AG08395 (cell line): ENCODE measurements at regions not wholly inside any gene's neighbourhood (a gene's known extent, or its start where the extent isn't known, plus 50 kb on each side); places are given as distances from the start of the nearest gene placed in this dataset.
"Not testable (repeated sequence)": the region's sequence is repeated elsewhere in the genome, so short reads cannot be mapped to it uniquely, and the experiment has no call there.

Experiments
- DNase-seq: peaks from one replicate; pipeline ENCODE4 v3.0.0; 2012; ENCODE audit warnings: mixed read lengths, low spot score

GRCh38 chr4:149870008-149870407 lies 54.4 kb upstream of the IQCM start:
- no peak for DNase-seq

- no peak for DNase-seq
These were observed 66.1 kb upstream of the IQCM start for GRCh38 chr4:149881744-149882143.

DNA sequence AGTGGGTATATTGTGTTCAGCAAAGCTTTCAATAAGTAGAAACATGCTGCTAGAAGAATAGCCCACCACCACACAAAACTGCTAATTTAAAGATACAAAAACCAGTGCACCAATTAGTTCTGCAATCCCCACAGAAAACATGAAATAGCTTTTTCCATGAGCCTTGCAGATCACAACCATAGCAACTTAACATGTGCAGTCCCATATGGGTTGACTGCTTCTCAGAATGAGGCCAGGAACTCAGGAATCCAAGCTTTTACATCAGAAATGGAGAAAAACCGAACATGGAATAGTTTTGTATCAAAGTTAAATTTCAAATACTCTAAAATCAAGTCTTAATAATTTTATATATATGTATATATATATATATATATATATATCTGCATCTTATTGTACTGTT lies 66.6 kb upstream of the IQCM start:
- no peak for DNase-seq

GRCh38 chr4:149884046-149884445 lies 68.4 kb upstream of the IQCM start:
- peak; percentile 47 for DNase-seq

GRCh38 chr4:149884529-149885181 lies 69.0 kb upstream of the IQCM start:
- no peak for DNase-seq

DNA sequence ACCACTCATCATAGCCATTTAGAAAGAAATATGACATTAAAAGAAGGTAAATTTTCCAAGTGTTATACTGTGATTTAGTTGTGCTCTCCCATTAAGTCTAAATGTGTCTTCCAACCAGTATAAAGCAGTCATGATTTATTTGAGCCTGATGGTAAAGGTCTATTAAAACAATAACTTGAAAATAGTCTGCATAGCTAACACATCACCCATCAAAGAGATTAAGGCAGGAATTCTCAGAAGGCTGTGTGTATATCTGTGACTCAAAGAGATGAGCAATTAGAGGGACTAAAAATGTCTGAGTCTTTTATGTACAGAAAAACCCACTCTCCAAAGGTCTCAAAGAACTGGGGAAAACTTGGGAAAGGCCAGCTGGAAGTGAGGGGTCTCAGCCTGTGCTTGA lies 70.3 kb upstream of the IQCM start:
- DNase-seq: peak; percentile 81

GRCh38 chr4:149886786-149887490 lies 71.3 kb upstream of the IQCM start:
- no peak for DNase-seq

DNA sequence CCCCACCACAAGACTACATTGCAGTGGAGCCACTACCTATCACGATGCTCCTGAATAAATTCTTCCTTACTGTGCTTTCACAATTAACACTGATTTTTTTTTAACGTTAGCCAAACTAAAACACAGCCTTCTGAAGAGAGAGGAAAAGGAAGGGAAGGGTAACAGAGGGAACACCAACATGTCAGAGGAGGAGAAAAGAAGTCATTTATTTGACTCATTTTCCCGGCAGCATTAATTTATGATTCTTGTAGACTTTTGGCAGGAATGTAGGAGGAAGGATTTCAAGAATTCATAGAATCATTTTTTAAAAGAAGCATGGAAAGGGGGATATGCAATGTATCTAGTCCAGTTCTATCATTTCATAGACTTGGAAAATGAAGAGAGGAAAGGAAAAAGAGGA lies 74.3 kb upstream of the IQCM start:
- DNase-seq: no peak

DNA sequence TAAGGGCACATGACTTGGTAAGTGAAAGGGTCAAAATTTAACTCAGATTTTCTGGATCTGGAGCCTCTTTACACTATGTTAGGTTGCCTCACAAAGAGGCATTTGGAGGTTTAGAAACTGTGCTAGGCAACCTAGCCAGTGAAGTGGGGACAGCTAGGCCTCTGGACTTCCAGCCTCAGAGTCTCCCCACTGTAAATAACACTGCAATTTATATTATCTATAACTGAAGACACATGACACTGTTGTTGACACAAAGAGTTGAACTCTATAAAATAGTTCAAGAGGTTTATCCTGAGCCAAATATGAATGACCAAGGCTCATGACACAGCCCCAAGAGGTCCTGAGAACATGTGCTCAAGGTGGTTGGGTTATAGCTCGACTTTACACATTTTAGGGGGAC lies 74.9 kb upstream of the IQCM start:
- DNase-seq: no peak

GRCh38 chr4:149891426-149891825 lies 75.8 kb upstream of the IQCM start:
- DNase-seq: no peak

GRCh38 chr4:149896432-149896831 lies 80.8 kb upstream of the IQCM start:
- DNase-seq: peak; percentile 63

- DNase-seq: no peak
These were observed 82.1 kb upstream of the IQCM start for GRCh38 chr4:149897783-149898182.

GRCh38 chr4:149901128-149901527 lies 85.5 kb upstream of the IQCM start:
- DNase-seq: no peak

- DNase-seq: no peak
These were observed 86.6 kb upstream of the IQCM start for GRCh38 chr4:149902242-149902641.

DNA sequence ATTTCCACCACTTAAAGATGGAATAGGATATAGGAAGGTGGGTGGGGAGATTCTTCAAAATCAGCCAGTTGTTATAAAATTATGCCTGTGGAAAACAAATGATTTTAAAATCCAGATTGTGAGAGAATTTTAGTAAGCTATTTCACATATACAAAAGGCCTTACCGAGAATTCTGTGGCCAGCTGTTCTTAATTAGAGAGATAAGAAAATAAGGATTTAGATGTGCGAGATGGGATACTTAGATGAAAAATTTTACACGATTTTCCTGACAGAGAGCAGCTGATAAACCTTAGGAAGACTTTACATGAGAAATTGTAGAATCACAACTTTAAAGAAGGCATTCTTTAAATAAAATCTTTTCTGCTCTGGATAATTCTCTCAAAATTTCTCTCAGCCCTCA lies 94.5 kb upstream of the IQCM start:
- DNase-seq: no peak

- no peak for DNase-seq
These were observed 95.1 kb upstream of the IQCM start for GRCh38 chr4:149910604-149911350.

- DNase-seq: no peak
These were observed 95.7 kb upstream of the IQCM start for GRCh38 chr4:149911354-149911753.

DNA sequence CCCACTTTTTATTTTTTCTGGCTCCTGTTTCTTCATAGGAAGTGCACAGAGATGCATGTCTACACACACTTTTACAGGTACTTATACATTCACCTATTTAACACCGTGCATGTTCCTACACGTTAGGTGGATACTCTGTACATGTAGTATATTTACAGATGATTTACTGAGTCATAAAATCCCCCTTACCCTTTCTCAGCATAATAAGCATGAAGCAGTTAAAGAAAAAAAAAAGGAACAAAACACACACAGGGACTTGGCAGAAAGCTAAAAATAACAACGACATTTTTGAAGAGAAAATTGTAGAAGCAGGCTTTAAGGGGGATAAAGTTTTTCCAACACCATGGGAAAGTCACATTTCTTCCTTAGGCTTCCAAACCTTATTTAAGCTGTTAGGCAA lies 96.4 kb upstream of the IQCM start:
- no peak for DNase-seq

GRCh38 chr4:149914119-149915115 lies 98.8 kb upstream of the IQCM start:
- peak; percentile 58 for DNase-seq

- not testable (repeated sequence) for DNase-seq
These were observed 100.1 kb upstream of the IQCM start for GRCh38 chr4:149915735-149916134.

DNA sequence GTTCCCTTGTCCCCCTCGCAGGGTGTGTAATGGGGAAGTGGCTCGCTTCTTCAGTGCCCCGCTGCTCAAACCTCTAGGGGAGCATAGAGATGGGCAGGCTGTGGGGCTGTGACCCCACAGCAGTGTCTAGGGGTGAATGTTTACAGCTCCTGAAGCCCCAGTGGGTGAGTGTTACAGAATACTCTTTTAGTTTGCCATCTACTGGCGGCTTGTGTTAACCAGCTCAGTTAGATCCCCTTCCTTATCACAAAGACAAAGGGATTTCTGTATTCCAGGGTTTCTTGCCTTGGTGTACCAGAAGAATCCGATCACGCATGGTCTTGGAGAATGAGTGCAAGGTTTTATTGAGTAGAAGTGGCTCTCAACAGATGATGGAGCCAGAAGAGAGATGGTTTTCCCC lies 108.1 kb upstream of the IQCM start:
- DNase-seq: no peak

- no peak for DNase-seq
These were observed 111.9 kb upstream of the IQCM start for GRCh38 chr4:149927514-149927913.
